GM12891 (cell line): ENCODE measurements at regions not wholly inside any gene's neighbourhood (a gene's known extent, or its start where the extent isn't known, plus 50 kb on each side); places are given as distances from the start of the nearest gene placed in this dataset.

Experiments used
- DNase-seq: peaks from one replicate; pipeline ENCODE4 v3.0.0; 2011; ENCODE audit warnings: low spot score; ENCODE audit not compliant: insufficient read length
- FAIRE-seq: peaks from 2 replicates; lab custom pipeline; 2011; peaks lifted over from hg19 to GRCh38; lab: Jason Lieb, UNC
- PAX5 ChIP-seq: IDR thresholded peaks from 2 replicates; pipeline ENCODE4 v1.6.1; 2011; ENCODE audit warnings: low read length, moderate library complexity, mild to moderate bottlenecking; ENCODE audit not compliant: insufficient read depth, severe bottlenecking
- POLR2A ChIP-seq: IDR thresholded peaks from 2 replicates; pipeline ENCODE4 v1.6.1; 2011; ENCODE audit warnings: low read depth, low read length, control low read depth
- POLR2AphosphoS5 ChIP-seq: IDR thresholded peaks from 2 replicates; pipeline ENCODE4 v1.6.1; 2011; ENCODE audit warnings: low read depth, low read length, control low read depth
- POU2F2 ChIP-seq: IDR thresholded peaks from 2 replicates; pipeline ENCODE4 v1.6.1; 2011; ENCODE audit warnings: low read depth, mild to moderate bottlenecking, control low read depth, low read length, moderate library complexity
- SPI1 ChIP-seq: IDR thresholded peaks from 2 replicates; pipeline ENCODE4 v1.6.1; 2011; ENCODE audit warnings: low read depth, low read length, control low read depth
- TAF1 ChIP-seq: IDR thresholded peaks from 2 replicates; pipeline ENCODE4 v1.6.1; 2011; ENCODE audit warnings: low read depth, low read length, control low read depth

- FAIRE-seq = peak; percentile 41
- TF ChIP-seq POLR2AphosphoS5 (no peak), SPI1 (peak; percentile 60), POU2F2 (peak; percentile 69; the same call in 1 of the 2 replicates)
These were observed 222.7 kb upstream of the SOX5 start for GRCh38 chr12:24172031-24172772.

GRCh38 chr12:24155042-24155441, 205.6 kb upstream of the SOX5 start:
- TF ChIP-seq POLR2A = no peak
- TF ChIP-seq POLR2AphosphoS5 = no peak
- TF ChIP-seq PAX5 = no peak
- no peak for TF ChIP-seq TAF1
- TF ChIP-seq POU2F2 = no peak
- no peak for TF ChIP-seq SPI1
- FAIRE-seq (no peak), DNase-seq (no peak)

More at GRCh38 chr12:24172031-24172772, 222.7 kb upstream of the SOX5 start:
- DNase-seq = no peak

GRCh38 chr12:24153079-24153478, 203.6 kb upstream of the SOX5 start:
- TF ChIP-seq POLR2AphosphoS5 (no peak), TAF1 (no peak), PAX5 (no peak), POU2F2 (no peak), POLR2A (no peak), SPI1 (no peak)
- FAIRE-seq = no peak

GRCh38 chr12:24152270-24152669, 202.8 kb upstream of the SOX5 start:
- FAIRE-seq (no peak), DNase-seq (no peak)
- TF ChIP-seq SPI1 (no peak), POU2F2 (no peak)

More at GRCh38 chr12:24153079-24153478, 203.6 kb upstream of the SOX5 start:
- no peak for DNase-seq

GRCh38 chr12:24143928-24144327, 194.5 kb upstream of the SOX5 start:
- FAIRE-seq (no peak), DNase-seq (no peak)
- TF ChIP-seq SPI1 = no peak
- no peak for TF ChIP-seq POLR2A
- no peak for TF ChIP-seq TAF1

- FAIRE-seq (no peak), DNase-seq (no peak)
- TF ChIP-seq POU2F2 = no peak
These were observed 189.6 kb upstream of the SOX5 start for GRCh38 chr12:24139035-24139434.

- TF ChIP-seq POLR2A = no peak
- peak; percentile 27; the same call in 1 of the 2 replicates for TF ChIP-seq SPI1
- FAIRE-seq = no peak
- DNase-seq = no peak
These were observed 188.6 kb upstream of the SOX5 start for GRCh38 chr12:24138041-24138440.

- FAIRE-seq (no peak), DNase-seq (no peak)
- TF ChIP-seq PAX5 = no peak
These were observed 185.8 kb upstream of the SOX5 start for GRCh38 chr12:24135158-24135850.

- FAIRE-seq (no peak), DNase-seq (no peak)
- TF ChIP-seq PAX5 = no peak
- TF ChIP-seq POLR2AphosphoS5 = no peak
- no peak for TF ChIP-seq POLR2A
- no peak for TF ChIP-seq POU2F2
These were observed 184.6 kb upstream of the SOX5 start for GRCh38 chr12:24134092-24134491.

- TF ChIP-seq POLR2AphosphoS5 = no peak
- TF ChIP-seq TAF1 = no peak
- TF ChIP-seq POLR2A = no peak
- TF ChIP-seq PAX5 = no peak
- no peak for TF ChIP-seq POU2F2
- TF ChIP-seq SPI1 = no peak
- FAIRE-seq (no peak), DNase-seq (no peak)
These were observed 183.9 kb upstream of the SOX5 start for GRCh38 chr12:24133384-24133783.
